ENCODE measurements at regions not wholly inside any gene's neighbourhood (a gene's known extent, or its start where the extent isn't known, plus 50 kb on each side); places are given as distances from the start of the nearest gene placed in this dataset.

- WGBS (ENCODE audit: insufficient coverage): 86% methylated on average over 4 of the region's 4 CpGs
These were observed 128.8 kb upstream of the FZD8 start for GRCh38 chr10:35770817-35771355.

GRCh38 chr10:35769795-35770194 is 127.7 kb upstream of the FZD8 start:
- Histone ChIP-seq H3K4me1 (ENCODE audit: control insufficient read depth, insufficient read depth, low read length) (no peaks in the 10 kb centered on the region), H3K27ac (ENCODE audit: low read length) (no peak overlapping the region), H3K9me3 (ENCODE audit: control insufficient read depth, insufficient read depth, low read length) (no peaks in the 10 kb centered on the region), H3K27me3 (ENCODE audit: control insufficient read depth, insufficient read depth, low read length) (no peaks in the 10 kb centered on the region), H3K36me3 (ENCODE audit: control insufficient read depth, insufficient read depth, low read length) (no peaks in the 10 kb centered on the region), H3K4me3 (ENCODE audit: low read length) (no peak overlapping the region)
- Mint-ChIP-seq H3K27ac (no peak overlapping the region), H3K9me3 (peaks cover 2 to 3% of the 10 kb centered on the region in 2 donors), H3K27me3 (ENCODE audit: low read depth in 2 of 2) (no peaks in the 10 kb centered on the region), H3K4me1 (peaks cover 0 to 4% of the 10 kb centered on the region in 2 donors), H3K36me3 (no peaks in the 10 kb centered on the region), H3K4me3 (no peak overlapping the region)
- ATAC-seq: no peak
- intact Hi-C loops (cut with micrococcal nuclease): no loop called here
- TF ChIP-seq CTCF (IDR thresholded peaks at IDR 0.05): no peak
- no peak for DNase-seq

More at GRCh38 chr10:35770817-35771355, 128.8 kb upstream of the FZD8 start:
- Histone ChIP-seq H3K36me3 (ENCODE audit: control insufficient read depth, insufficient read depth, low read length) (no peaks in the 10 kb centered on the region), H3K9me3 (ENCODE audit: control insufficient read depth, insufficient read depth, low read length) (no peaks in the 10 kb centered on the region), H3K27ac (ENCODE audit: low read length) (no peak overlapping the region), H3K4me3 (ENCODE audit: low read length) (no peak overlapping the region), H3K27me3 (ENCODE audit: control insufficient read depth, insufficient read depth, low read length) (no peaks in the 10 kb centered on the region), H3K4me1 (ENCODE audit: control insufficient read depth, insufficient read depth, low read length) (no peaks in the 10 kb centered on the region)
- no peak for DNase-seq
- intact Hi-C loops (cut with micrococcal nuclease): no loop called here
- H3K9me3 Mint-ChIP-seq: peaks cover 3 to 4% of the 10 kb centered on the region in 2 donors
- no peaks in the 10 kb centered on the region for H3K36me3 Mint-ChIP-seq
- H3K4me3 Mint-ChIP-seq: no peak overlapping the region
- no peak for ATAC-seq
- H3K27ac Mint-ChIP-seq: no peak overlapping the region
- TF ChIP-seq CTCF (IDR thresholded peaks at IDR 0.05): no peak
- no peaks in the 10 kb centered on the region for H3K27me3 Mint-ChIP-seq (ENCODE audit: low read depth in 2 of 2)
- H3K4me1 Mint-ChIP-seq: no peaks in the 10 kb centered on the region

GRCh38 chr10:35768731-35769130 is 126.6 kb upstream of the FZD8 start:
- Mint-ChIP-seq H3K4me1 (peaks cover 0 to 4% of the 10 kb centered on the region in 2 donors), H3K27me3 (ENCODE audit: low read depth in 2 of 2) (no peaks in the 10 kb centered on the region), H3K27ac (no peak overlapping the region), H3K36me3 (no peaks in the 10 kb centered on the region), H3K4me3 (no peak overlapping the region), H3K9me3 (peaks cover 2 to 3% of the 10 kb centered on the region in 2 donors)
- Histone ChIP-seq H3K4me1 (ENCODE audit: control insufficient read depth, insufficient read depth, low read length) (no peaks in the 10 kb centered on the region), H3K36me3 (ENCODE audit: control insufficient read depth, insufficient read depth, low read length) (no peaks in the 10 kb centered on the region), H3K9me3 (ENCODE audit: control insufficient read depth, insufficient read depth, low read length) (no peaks in the 10 kb centered on the region), H3K27me3 (ENCODE audit: control insufficient read depth, insufficient read depth, low read length) (no peaks in the 10 kb centered on the region), H3K27ac (ENCODE audit: low read length) (no peak overlapping the region), H3K4me3 (ENCODE audit: low read length) (no peak overlapping the region)
- DNase-seq: no peak
- ATAC-seq: no peak
- intact Hi-C loops (cut with micrococcal nuclease): no loop called here
- 67% methylated on average over 5 of the region's 6 CpGs for WGBS (ENCODE audit: insufficient coverage)
- TF ChIP-seq CTCF (IDR thresholded peaks at IDR 0.05): no peak

- no peak overlapping the region for H3K27ac Mint-ChIP-seq
- no peak for ATAC-seq
- H3K4me1 Mint-ChIP-seq: peaks cover 0 to 4% of the 10 kb centered on the region in 2 donors
- H3K27me3 ChIP-seq (ENCODE audit: control insufficient read depth, insufficient read depth, low read length): no peaks in the 10 kb centered on the region
- intact Hi-C loops (cut with micrococcal nuclease): no loop called here
- peaks cover 2 to 3% of the 10 kb centered on the region in 2 donors for H3K9me3 Mint-ChIP-seq
- no peaks in the 10 kb centered on the region for H3K9me3 ChIP-seq (ENCODE audit: control insufficient read depth, insufficient read depth, low read length)
- no peaks in the 10 kb centered on the region for H3K36me3 ChIP-seq (ENCODE audit: control insufficient read depth, insufficient read depth, low read length)
- H3K27me3 Mint-ChIP-seq (ENCODE audit: low read depth in 2 of 2): no peaks in the 10 kb centered on the region
- no peaks in the 10 kb centered on the region for H3K4me1 ChIP-seq (ENCODE audit: control insufficient read depth, insufficient read depth, low read length)
- no peak overlapping the region for H3K4me3 ChIP-seq (ENCODE audit: low read length)
- no peak overlapping the region for H3K27ac ChIP-seq (ENCODE audit: low read length)
- H3K4me3 Mint-ChIP-seq: no peak overlapping the region
- no peak for DNase-seq
- no peak for TF ChIP-seq CTCF (IDR thresholded peaks at IDR 0.05)
- H3K36me3 Mint-ChIP-seq: no peaks in the 10 kb centered on the region
- 100% methylated on average over 1 of the region's 5 CpGs for WGBS (ENCODE audit: insufficient coverage)
These were observed 125.9 kb upstream of the FZD8 start for GRCh38 chr10:35768011-35768410.

Data from natural killer cell (primary cell).